ENCODE measurements at regions not wholly inside any gene's neighbourhood (a gene's known extent, or its start where the extent isn't known, plus 50 kb on each side); places are given as distances from the start of the nearest gene placed in this dataset.

GRCh38 chr2:75344146-75344545 is 144.8 kb upstream of the TACR1 start:
- TF ChIP-seq CTCF (IDR thresholded peaks at IDR 0.05; ENCODE audit: low read depth, low read length, poor library complexity, severe bottlenecking) = no peak
- no peak for TF ChIP-seq EZH2phosphoT487 (IDR thresholded peaks at IDR 0.05; ENCODE audit: borderline replicate concordance, low read length)
